Stimulated activated CD4-positive, alpha-beta T cell treated with anti-CD3 and anti-CD28 coated beads, TNF-alpha, amount 100 ng/mL, for 24 hours (primary cell): ENCODE measurements at regions not wholly inside any gene's neighbourhood (a gene's known extent, or its start where the extent isn't known, plus 50 kb on each side); places are given as distances from the start of the nearest gene placed in this dataset.

Source experiments
- DNase-seq, 3 experiments: peaks; one replicate each; pipeline ENCODE4 v3.0.0-alpha.2; 2020; ENCODE audit warnings: low read depth in 3 of 3

GRCh38 chr10:3853547-3854303 lies 68.7 kb upstream of the KLF6 start:
- DNase-seq: no peak

- no peak for DNase-seq
Measured at GRCh38 chr10:3853016-3853415, 68.0 kb upstream of the KLF6 start.

- peak; percentile 44 to 59 (median 53) for DNase-seq
Measured at GRCh38 chr10:3852147-3852904, 67.3 kb upstream of the KLF6 start.

GRCh38 chr10:3850999-3851937 lies 66.3 kb upstream of the KLF6 start:
- DNase-seq: no peak

GRCh38 chr10:3848775-3849635 lies 64.0 kb upstream of the KLF6 start:
- DNase-seq: peak in 1 of 3 experiments; percentile 34

- no peak for DNase-seq
Measured at GRCh38 chr10:3848005-3848774, 63.2 kb upstream of the KLF6 start.

GRCh38 chr10:3846736-3847135 lies 61.7 kb upstream of the KLF6 start:
- DNase-seq: no peak

GRCh38 chr10:3844491-3845025 lies 59.5 kb upstream of the KLF6 start:
- DNase-seq: no peak

GRCh38 chr10:3838460-3839437 lies 53.7 kb upstream of the KLF6 start:
- no peak for DNase-seq

- DNase-seq: no peak
Measured at GRCh38 chr10:3837647-3838459, 52.8 kb upstream of the KLF6 start.

GRCh38 chr10:3836222-3836820 lies 51.3 kb upstream of the KLF6 start:
- no peak for DNase-seq

- DNase-seq: no peak
Measured at GRCh38 chr10:3835770-3836169, 50.8 kb upstream of the KLF6 start.

- DNase-seq: no peak
Measured at GRCh38 chr10:3834947-3835346, 49.9 kb upstream of the KLF6 start.
